Karpas-422 (cell line): ENCODE measurements at regions not wholly inside any gene's neighbourhood (a gene's known extent, or its start where the extent isn't known, plus 50 kb on each side); places are given as distances from the start of the nearest gene placed in this dataset.

ENCODE experiments used
- DNase-seq: peaks from one replicate; pipeline ENCODE4 v3.0.0-alpha.2; 2015
- H2AFZ ChIP-seq: fragments of 200-600 bp; sonication (generic); 2 replicates; pipeline ENCODE4 v1.6.1; 2014; ENCODE audit warnings: antibody characterized with exemption, low read length, mixed read lengths
- H3K27ac ChIP-seq: fragments of 200-600 bp; sonication (generic); 2 replicates; pipeline ENCODE4 v1.5.1; 2014; ENCODE audit warnings: mild to moderate bottlenecking, low read length, moderate library complexity
- H3K27me3 ChIP-seq: fragments of 200-600 bp; sonication (generic); 2 replicates; pipeline ENCODE4 v1.6.1; 2014; ENCODE audit warnings: low read length, mixed read lengths
- H3K36me3 ChIP-seq: fragments of 200-600 bp; sonication (generic); 2 replicates; pipeline ENCODE4 v1.6.1; 2014; ENCODE audit warnings: low read length, mixed read lengths; ENCODE audit not compliant: insufficient read depth
- H3K4me1 ChIP-seq: fragments of 200-600 bp; sonication (generic); 2 replicates; pipeline ENCODE4 v1.6.1; 2014; ENCODE audit warnings: mild to moderate bottlenecking, low read length, mixed read lengths
- H3K4me2 ChIP-seq: fragments of 200-600 bp; sonication (generic); 2 replicates; pipeline ENCODE4 v1.6.1; 2014; ENCODE audit warnings: low read length, low read depth, mild to moderate bottlenecking; ENCODE audit not compliant: poor library complexity, severe bottlenecking
- H3K4me3 ChIP-seq: fragments of 200-600 bp; sonication (generic); 2 replicates; pipeline ENCODE4 v1.5.1; 2014; ENCODE audit warnings: mild to moderate bottlenecking, antibody characterized with exemption, low read length, mixed read lengths
- H3K79me2 ChIP-seq: fragments of 200-600 bp; sonication (generic); 2 replicates; pipeline ENCODE4 v1.6.1; 2014; ENCODE audit warnings: mild to moderate bottlenecking, low read length, mixed read lengths
- H3K9ac ChIP-seq: fragments of 200-600 bp; sonication (generic); 2 replicates; pipeline ENCODE4 v1.6.0; 2014; ENCODE audit warnings: low read length
- H3K9me2 ChIP-seq: fragments of 200-600 bp; sonication (generic), shearing (Covaris generic); replicated peaks from 2 replicates; pipeline ENCODE4 v1.6.0; 2014; ENCODE audit warnings: mild to moderate bottlenecking, low read length, moderate library complexity; ENCODE audit not compliant: insufficient read depth
- H3K9me3 ChIP-seq: fragments of 300-700, 200-600 bp; sonication (generic); 2 replicates; pipeline ENCODE4 v1.6.1; 2014; ENCODE audit warnings: low read length, mixed read lengths
- H4K20me1 ChIP-seq: fragments of 200-600 bp; sonication (generic); 2 replicates; pipeline ENCODE4 v1.6.1; 2014; ENCODE audit warnings: mild to moderate bottlenecking, antibody characterized with exemption, low read length, low read depth; ENCODE audit not compliant: insufficient read depth

- H3K4me1 ChIP-seq: no peaks in the 10 kb centered on the region
- H3K9me3 ChIP-seq: peaks cover 8% of the 10 kb centered on the region; the same call in 1 of the 2 replicates
- DNase-seq: no peak
- no peak overlapping the region for H2AFZ ChIP-seq
- H4K20me1 ChIP-seq: no peaks in the 10 kb centered on the region
- H3K79me2 ChIP-seq: no peaks in the 10 kb centered on the region
- H3K4me2 ChIP-seq: no peak overlapping the region
- no peaks in the 10 kb centered on the region for H3K36me3 ChIP-seq
- no peaks in the 10 kb centered on the region for H3K9me2 ChIP-seq
- H3K27me3 ChIP-seq: no peaks in the 10 kb centered on the region
- H3K9ac ChIP-seq: no peak overlapping the region
- H3K27ac ChIP-seq: no peak overlapping the region
- H3K4me3 ChIP-seq: no peak overlapping the region
These were observed 753.4 kb downstream of the QKI start for GRCh38 chr6:164167873-164168405.

DNA sequence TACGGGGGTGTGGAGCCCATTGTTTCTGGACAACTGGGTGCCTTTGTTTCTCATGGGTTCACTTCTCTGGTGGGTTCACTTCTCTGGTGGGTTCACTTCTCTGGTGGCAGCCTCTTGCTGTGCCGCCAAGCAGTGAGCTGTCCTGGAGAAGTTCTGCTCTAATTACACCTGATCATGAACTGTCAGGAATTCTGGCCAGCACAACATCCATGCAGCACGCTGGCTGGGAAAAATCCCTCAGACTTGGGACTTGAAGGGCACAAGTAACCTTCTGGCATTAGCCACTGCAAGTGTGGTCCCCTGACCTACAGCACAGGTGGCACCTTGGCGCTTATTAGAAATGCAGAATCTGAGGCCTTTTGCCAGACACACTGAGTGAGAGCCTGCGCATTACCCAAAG is 752.5 kb downstream of the QKI start:
- Histone ChIP-seq H3K27me3 (no peaks in the 10 kb centered on the region), H3K9me2 (no peaks in the 10 kb centered on the region)
- DNase-seq: no peak

GRCh38 chr6:164166515-164166914 is 752.0 kb downstream of the QKI start:
- H3K9me2 ChIP-seq: no peaks in the 10 kb centered on the region
- DNase-seq: no peak

More for the DNA sequence above, 752.5 kb downstream of the QKI start:
- no peak overlapping the region for H3K9ac ChIP-seq
- no peaks in the 10 kb centered on the region for H3K4me1 ChIP-seq
- H3K4me3 ChIP-seq: no peak overlapping the region
- no peaks in the 10 kb centered on the region for H4K20me1 ChIP-seq
- peaks cover 16% of the 10 kb centered on the region for H3K9me3 ChIP-seq
- no peaks in the 10 kb centered on the region for H3K79me2 ChIP-seq
- no peak overlapping the region for H3K4me2 ChIP-seq
- H2AFZ ChIP-seq: no peak overlapping the region
- no peak overlapping the region for H3K27ac ChIP-seq
- H3K36me3 ChIP-seq: no peaks in the 10 kb centered on the region

GRCh38 chr6:164164876-164165275 is 750.4 kb downstream of the QKI start:
- H3K36me3 ChIP-seq: no peaks in the 10 kb centered on the region
- no peak for DNase-seq
- H3K9me3 ChIP-seq: peaks cover 11% of the 10 kb centered on the region
- H3K4me3 ChIP-seq: no peak overlapping the region
- no peaks in the 10 kb centered on the region for H3K79me2 ChIP-seq
- no peaks in the 10 kb centered on the region for H3K27me3 ChIP-seq
- H3K9ac ChIP-seq: no peak overlapping the region
- no peaks in the 10 kb centered on the region for H3K4me1 ChIP-seq
- no peak overlapping the region for H2AFZ ChIP-seq
- H4K20me1 ChIP-seq: no peaks in the 10 kb centered on the region
- H3K27ac ChIP-seq: no peak overlapping the region
- no peaks in the 10 kb centered on the region for H3K9me2 ChIP-seq
- H3K4me2 ChIP-seq: no peak overlapping the region

More at GRCh38 chr6:164166515-164166914, 752.0 kb downstream of the QKI start:
- H3K4me3 ChIP-seq: no peak overlapping the region
- no peak overlapping the region for H3K9ac ChIP-seq
- no peak overlapping the region for H2AFZ ChIP-seq
- no peaks in the 10 kb centered on the region for H3K79me2 ChIP-seq
- no peak overlapping the region for H3K4me2 ChIP-seq
- no peaks in the 10 kb centered on the region for H3K27me3 ChIP-seq
- H3K27ac ChIP-seq: no peak overlapping the region
- no peaks in the 10 kb centered on the region for H3K36me3 ChIP-seq
- no peaks in the 10 kb centered on the region for H3K4me1 ChIP-seq
- H4K20me1 ChIP-seq: no peaks in the 10 kb centered on the region
- peaks cover 16% of the 10 kb centered on the region for H3K9me3 ChIP-seq

- no peak overlapping the region for H3K4me3 ChIP-seq
- peaks cover 15% of the 10 kb centered on the region for H3K9me3 ChIP-seq
- no peaks in the 10 kb centered on the region for H3K36me3 ChIP-seq
- no peak overlapping the region for H3K27ac ChIP-seq
- no peaks in the 10 kb centered on the region for H3K4me1 ChIP-seq
- H3K4me2 ChIP-seq: no peak overlapping the region
- no peaks in the 10 kb centered on the region for H3K27me3 ChIP-seq
- H3K79me2 ChIP-seq: no peaks in the 10 kb centered on the region
- H2AFZ ChIP-seq: no peak overlapping the region
- DNase-seq: no peak
- H4K20me1 ChIP-seq: no peaks in the 10 kb centered on the region
- no peak overlapping the region for H3K9ac ChIP-seq
- no peaks in the 10 kb centered on the region for H3K9me2 ChIP-seq
These were observed 748.7 kb downstream of the QKI start for GRCh38 chr6:164163239-164163638.

DNA sequence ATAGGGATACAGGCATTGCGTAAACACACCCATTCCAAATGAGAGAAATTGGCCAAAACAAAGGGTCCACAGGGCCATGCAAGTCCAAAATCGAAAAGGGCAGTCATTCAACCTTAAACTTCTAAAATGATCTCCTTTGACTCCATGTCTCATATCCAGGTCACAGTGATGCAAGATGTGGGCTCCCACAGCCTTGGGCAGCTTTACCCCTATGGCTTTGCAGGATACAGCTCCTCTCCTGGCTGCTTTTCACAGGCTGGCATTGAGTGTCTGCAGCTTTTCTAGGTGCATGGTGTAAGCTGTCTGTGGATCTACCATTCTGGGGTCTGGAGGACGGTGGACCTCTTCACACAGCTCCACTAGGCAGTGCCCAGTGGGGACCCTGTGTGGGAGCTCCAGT is 744.5 kb downstream of the QKI start:
- Histone ChIP-seq H3K4me1 (no peaks in the 10 kb centered on the region), H3K4me2 (no peak overlapping the region), H4K20me1 (no peaks in the 10 kb centered on the region), H3K36me3 (no peaks in the 10 kb centered on the region), H3K4me3 (no peak overlapping the region), H3K9ac (no peak overlapping the region), H3K27me3 (no peaks in the 10 kb centered on the region), H2AFZ (no peak overlapping the region), H3K27ac (no peak overlapping the region), H3K79me2 (no peaks in the 10 kb centered on the region), H3K9me3 (peaks cover 24% of the 10 kb centered on the region), H3K9me2 (no peaks in the 10 kb centered on the region)
- DNase-seq: no peak

GRCh38 chr6:164154588-164154987 is 740.1 kb downstream of the QKI start:
- Histone ChIP-seq H4K20me1 (no peaks in the 10 kb centered on the region), H3K4me2 (no peak overlapping the region), H3K27me3 (no peaks in the 10 kb centered on the region), H2AFZ (no peak overlapping the region), H3K9me3 (peaks cover 17% of the 10 kb centered on the region), H3K27ac (no peak overlapping the region), H3K4me3 (no peak overlapping the region), H3K9ac (no peak overlapping the region), H3K36me3 (no peaks in the 10 kb centered on the region), H3K79me2 (no peaks in the 10 kb centered on the region), H3K9me2 (no peaks in the 10 kb centered on the region), H3K4me1 (no peaks in the 10 kb centered on the region)
- no peak for DNase-seq

DNA sequence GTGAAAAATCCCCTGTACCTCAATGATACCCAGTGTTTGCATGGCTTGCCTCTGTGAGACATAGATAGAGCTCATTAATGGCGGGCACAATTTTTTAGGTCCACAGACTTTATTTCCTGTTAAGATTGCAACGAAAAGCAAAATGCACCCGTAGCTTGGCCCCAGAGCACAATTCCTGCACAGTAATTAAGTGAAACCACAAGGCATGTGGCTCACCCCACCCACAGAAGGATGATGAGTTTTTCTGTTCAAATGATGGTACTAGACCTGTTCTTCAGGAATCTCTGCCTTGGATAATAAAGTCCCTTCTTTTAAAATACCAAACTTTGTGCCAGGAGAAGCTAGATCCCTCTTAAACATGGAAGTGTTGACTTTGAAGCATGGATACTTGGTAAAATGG is 738.1 kb downstream of the QKI start:
- no peaks in the 10 kb centered on the region for H4K20me1 ChIP-seq
- H3K4me3 ChIP-seq: no peak overlapping the region
- no peaks in the 10 kb centered on the region for H3K9me2 ChIP-seq
- H3K4me2 ChIP-seq: no peak overlapping the region
- H3K79me2 ChIP-seq: no peaks in the 10 kb centered on the region
- peaks cover 17% of the 10 kb centered on the region for H3K9me3 ChIP-seq
- H3K9ac ChIP-seq: no peak overlapping the region
- no peak overlapping the region for H2AFZ ChIP-seq
- H3K27ac ChIP-seq: no peak overlapping the region
- H3K36me3 ChIP-seq: no peaks in the 10 kb centered on the region
- no peaks in the 10 kb centered on the region for H3K27me3 ChIP-seq
- H3K4me1 ChIP-seq: no peaks in the 10 kb centered on the region
- DNase-seq: no peak
